NCI-H526 (cell line): ENCODE measurements at regions not wholly inside any gene's neighbourhood (a gene's known extent, or its start where the extent isn't known, plus 50 kb on each side); places are given as distances from the start of the nearest gene placed in this dataset.
A peak's percentile ranks its signal among the peaks of the same experiment; 100 is the strongest.

Experiments
- DNase-seq, 2 experiments: peaks; one replicate each; lab custom pipeline; 2025; lab: John Stamatoyannopoulos, UW

- no peak for DNase-seq
Measured at GRCh38 chr1:13922466-13923110, 222.6 kb downstream of the PRDM2 start.

DNA sequence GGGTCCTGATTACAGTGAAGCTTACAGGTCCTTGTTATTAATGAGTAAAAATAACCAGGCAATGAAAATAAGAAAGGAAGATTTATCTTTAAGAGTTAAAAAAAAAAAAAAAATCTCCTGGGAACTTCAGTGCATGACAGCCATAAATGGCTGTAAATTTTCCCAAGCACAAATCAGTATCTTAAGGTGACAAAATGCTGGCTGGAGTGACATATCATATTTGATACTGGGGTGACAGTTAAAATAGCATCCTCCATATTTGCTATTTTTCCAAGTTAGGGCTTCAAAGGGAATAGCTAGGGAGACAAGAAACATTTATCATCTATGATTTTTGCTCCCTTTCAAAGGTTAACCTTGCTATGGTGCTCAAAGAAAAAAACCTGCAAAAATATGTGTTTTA lies 226.6 kb downstream of the PRDM2 start:
- DNase-seq = no peak

DNA sequence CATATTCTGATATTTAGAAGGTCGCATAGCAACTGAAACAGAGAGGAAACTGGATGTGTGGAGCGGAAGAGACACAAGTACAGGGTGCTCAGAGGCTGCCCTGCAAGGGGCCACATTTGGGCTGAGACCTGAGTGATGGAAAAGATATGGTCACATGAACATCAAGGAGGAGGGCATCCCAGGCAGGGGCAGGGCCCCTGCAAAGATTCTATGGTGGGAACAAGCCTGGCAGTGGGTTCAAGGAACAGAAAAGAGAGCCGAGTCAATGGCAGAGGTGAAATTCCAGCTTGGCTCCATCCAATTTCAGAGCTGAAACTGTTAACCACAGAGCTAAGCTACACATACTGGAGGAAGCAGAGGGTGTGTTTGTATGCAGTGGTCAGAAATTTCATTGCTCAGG lies 227.7 kb downstream of the PRDM2 start:
- no peak for DNase-seq

GRCh38 chr1:13929313-13929712 lies 229.3 kb downstream of the PRDM2 start:
- no peak for DNase-seq

DNA sequence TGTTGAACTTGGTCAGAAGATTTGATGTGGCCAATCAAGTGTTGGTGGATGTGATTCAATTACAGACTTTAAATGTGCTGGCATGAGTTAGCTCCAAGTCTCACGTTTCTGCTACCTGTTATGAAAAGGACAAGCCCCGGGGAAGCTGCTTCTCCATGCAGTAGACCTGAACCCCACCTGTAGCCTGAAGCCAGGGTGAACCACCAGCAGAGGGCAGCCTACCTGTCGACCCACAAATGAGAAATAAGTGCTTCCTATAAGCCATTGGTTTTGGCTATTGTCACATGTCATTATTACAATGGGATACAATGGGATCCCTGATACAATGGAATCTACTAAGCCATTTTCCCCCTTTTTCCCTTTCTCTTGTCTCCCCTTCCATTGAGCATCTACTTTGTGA lies 230.2 kb downstream of the PRDM2 start:
- peak in 1 of 2 experiments; percentile 5 for DNase-seq

GRCh38 chr1:13931226-13931625 lies 231.2 kb downstream of the PRDM2 start:
- DNase-seq = no peak

DNA sequence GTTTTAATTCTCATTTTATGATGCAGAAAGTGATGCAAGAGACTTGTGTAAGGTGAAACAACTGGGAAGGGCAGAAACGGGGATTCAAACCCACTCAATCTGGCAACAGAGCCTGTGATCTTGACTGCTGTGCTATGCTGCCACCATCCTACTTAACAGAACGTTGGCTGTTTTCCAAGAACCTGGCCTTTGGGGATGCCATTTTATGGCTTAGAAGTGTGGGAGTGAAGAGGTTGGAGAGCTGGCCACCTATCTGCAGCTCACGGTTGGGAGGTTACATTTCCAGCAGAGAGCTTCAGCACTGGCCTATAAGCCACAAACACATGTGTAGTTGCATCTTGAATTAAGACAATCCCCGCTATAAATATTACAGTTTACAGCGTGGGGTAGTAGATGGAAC lies 235.3 kb downstream of the PRDM2 start:
- no peak for DNase-seq

GRCh38 chr1:13941315-13941714 lies 241.3 kb downstream of the PRDM2 start:
- DNase-seq = no peak

GRCh38 chr1:13943055-13943454 lies 243.1 kb downstream of the PRDM2 start:
- DNase-seq = no peak

GRCh38 chr1:13945856-13946255 lies 245.9 kb downstream of the PRDM2 start:
- no peak for DNase-seq

DNA sequence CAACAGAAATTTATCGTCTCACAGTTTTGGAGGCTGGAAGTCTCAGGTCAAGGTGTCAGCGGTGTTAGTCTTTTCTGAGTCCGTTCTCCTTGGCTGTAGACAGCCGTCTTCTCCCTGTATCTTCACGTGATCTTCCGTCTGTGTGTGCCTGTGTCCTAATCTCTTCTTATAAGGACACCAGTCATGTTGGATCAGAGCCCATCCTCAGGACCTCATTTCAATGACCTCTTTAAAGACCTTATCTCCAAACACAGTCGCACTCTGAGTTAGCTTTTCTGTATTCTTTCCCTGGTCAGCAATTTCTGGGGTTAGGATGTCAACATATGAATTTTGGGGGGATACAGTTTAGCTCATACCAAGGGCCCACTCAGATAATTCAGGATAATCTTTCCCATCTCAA lies 247.7 kb downstream of the PRDM2 start:
- no peak for DNase-seq

GRCh38 chr1:13948396-13948795 lies 248.4 kb downstream of the PRDM2 start:
- no peak for DNase-seq

- no peak for DNase-seq
Measured at GRCh38 chr1:13948888-13949391, 249.0 kb downstream of the PRDM2 start.

- DNase-seq = no peak
Measured at GRCh38 chr1:13949546-13949945, 249.6 kb downstream of the PRDM2 start.

DNA sequence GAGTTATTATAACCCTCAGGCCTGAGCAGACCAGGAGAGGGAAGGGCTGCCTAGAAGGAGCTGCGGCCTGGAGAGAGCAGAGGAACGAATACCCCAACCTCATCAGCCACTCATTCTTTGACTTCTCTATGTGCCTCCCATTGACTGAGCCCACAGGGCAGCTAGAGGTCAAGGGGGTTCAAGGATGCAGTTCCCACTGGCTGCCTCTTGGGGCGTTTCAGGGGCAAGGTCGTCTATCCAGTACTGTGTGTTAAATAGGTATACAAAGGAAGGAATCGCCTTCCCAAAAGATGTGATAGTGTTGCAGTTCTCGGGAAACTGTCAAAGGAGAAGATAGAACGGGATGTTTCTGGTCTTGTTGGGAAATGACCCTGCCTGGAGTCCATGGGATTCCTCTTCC lies 250.6 kb downstream of the PRDM2 start:
- DNase-seq = no peak

DNA sequence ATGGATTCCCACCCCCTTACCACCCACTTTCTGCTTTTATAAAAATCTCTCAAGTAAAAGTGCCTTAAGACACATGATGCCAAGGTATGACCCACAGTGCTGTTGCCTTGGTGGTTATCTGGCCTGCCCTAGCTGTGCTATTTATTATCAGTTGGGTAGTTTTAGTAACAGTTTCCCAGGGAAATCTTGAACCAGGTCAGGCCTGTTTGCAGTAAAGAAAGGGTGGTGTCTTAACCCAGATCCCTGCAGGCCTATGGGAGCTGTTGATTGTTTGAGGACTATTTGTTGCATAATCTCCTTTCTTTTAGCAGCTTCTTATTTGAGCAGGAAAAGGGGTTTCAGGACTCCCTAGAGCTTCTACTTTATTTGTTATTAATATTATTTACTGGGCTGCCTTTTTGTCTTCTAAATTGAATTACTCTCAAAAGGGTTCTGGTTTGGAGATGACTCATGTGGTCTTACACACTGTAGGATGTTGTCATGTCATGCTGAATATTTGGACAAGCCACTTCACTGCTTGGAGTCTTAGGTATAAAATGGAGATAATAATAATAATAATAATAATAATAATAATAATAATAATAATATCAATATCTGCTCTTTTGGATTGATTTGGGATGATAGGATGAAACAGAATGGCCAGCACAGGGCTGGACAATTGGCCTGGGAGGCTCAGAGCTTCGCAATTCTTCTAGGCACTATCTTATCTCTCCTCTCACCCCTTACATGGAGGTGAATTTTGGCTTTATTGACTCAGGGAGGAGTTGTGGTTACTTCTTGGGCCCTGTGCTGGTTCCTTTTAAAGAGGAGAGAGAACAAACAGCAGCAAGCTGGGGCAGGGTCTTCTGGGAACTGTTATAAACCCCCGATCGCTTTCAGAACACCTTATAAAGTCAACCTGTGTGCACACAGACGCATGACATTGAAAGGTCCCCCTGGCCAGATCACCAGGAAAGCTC lies 252.1 kb downstream of the PRDM2 start:
- no peak for DNase-seq

- DNase-seq = no peak
Measured at GRCh38 chr1:13952985-13953384, 253.0 kb downstream of the PRDM2 start.

DNA sequence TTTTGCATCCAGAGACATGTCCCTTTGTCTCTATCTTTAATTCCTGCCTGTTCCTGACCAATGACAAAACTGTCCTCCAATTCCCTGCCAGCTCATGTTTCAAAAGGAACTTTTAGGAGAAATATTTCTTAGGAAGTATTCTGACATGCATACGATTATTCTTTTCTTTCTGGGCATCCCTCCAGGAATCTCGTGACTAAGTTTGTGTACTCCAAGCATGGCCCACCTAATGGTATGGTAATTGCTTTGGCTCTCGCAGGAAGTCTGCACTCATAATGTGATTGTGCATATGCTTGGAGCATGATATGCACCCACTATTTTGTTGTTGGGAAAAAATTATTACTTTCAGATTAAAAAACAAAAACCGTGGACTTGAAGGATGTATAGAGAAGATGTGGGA lies 256.4 kb downstream of the PRDM2 start:
- DNase-seq = no peak

DNA sequence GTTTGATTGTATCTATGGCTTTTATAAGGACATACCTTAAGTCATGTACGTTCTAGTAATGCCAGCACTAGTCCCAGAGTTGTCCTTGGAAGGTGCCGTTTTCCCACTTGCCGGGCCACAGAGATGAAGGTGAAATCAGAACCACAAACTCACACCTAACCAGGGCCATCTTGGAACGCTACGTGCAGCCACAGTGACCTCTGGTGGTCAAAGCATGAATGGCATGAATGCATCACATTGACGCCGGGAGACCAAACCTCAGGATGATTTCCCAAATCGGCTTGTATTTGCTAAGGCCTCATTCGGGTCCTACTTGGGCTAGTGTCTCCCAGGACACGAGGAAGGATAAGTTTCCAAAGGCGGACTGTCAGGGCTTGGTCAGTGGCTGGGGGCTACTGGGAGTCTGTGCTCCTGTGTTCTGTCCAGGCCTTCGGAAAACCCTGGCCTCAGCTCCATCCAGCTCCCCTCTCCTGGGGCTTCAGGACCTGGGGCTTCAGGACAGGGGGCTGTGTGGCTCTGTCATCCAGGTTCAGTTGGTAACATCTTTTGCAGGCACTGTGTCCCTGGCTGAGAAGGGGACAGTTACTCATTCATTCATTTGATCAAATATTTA lies 260.5 kb downstream of the PRDM2 start:
- peak; percentile 41 to 63 for DNase-seq

- DNase-seq = no peak
Measured at GRCh38 chr1:13964768-13965167, 264.8 kb downstream of the PRDM2 start.

DNA sequence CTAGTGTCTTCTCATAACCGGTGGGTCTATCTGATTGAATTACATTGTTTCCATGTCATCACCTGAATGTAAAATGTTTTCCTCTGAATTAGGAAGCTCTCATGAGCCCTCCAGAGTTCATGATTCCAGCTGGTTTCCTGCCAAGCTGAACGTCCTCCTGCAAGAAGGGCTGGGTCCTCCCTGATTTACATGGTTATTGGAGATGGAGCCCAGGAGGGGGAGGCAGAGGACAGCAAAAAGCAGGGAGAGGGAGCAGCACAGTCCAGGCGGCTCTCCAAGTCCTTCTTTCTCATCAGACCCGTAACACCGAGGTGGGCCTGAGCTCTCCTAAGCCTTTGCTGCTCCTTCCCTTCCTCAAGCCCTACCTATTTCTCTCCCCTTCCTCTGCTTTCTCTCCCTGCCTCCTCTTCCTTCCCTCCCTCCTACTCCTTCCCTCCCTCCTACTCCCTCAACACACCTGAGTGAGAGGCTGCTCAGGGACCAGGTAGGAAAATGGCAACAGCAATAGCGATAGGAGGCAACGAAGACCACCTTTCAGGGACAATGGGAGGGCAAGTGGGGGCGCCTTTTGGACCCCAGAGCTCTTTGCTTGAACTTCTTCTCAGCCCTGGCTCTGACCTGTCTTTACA lies 265.9 kb downstream of the PRDM2 start:
- DNase-seq = peak; percentile 59 to 83

DNA sequence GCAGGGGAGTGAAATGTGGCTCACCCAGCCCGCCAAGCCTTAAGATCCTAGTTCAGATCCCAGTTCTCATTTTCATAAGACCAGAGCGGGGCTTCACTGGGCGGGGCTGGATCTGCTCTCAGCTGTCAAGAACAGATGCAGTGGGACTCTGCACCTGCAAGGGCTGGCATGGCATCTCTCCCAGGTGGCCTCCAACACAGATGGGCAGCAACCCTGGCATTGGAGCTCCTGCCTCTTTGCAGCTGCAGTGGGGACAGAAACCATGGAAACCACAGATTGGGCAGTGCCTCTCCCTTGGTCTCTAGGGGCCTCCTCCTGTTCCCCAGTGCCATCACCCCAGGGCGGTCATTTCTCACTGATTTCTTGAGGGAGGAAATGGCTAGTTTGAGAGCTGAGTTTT lies 267.7 kb downstream of the PRDM2 start:
- no peak for DNase-seq
